Chondrocyte (in vitro differentiated cells): ENCODE measurements at regions not wholly inside any gene's neighbourhood (a gene's known extent, or its start where the extent isn't known, plus 50 kb on each side); places are given as distances from the start of the nearest gene placed in this dataset.

ENCODE experiments used
- DNase-seq: peaks from one replicate; pipeline ENCODE4 v3.0.0; 2021; ENCODE audit warnings: mixed read lengths, low spot score
- H3K27ac Mint-ChIP-seq: one replicate; pipeline ENCODE4 v1.8.0; 2021; ENCODE audit warnings: mild to moderate bottlenecking, moderate library complexity, mixed read lengths; ENCODE audit not compliant: unreplicated experiment
- H3K27me3 Mint-ChIP-seq: 2 replicates; pipeline ENCODE4 v1.8.0; 2021; ENCODE audit warnings: low read depth, mixed read lengths
- H3K36me3 Mint-ChIP-seq: 2 replicates; pipeline ENCODE4 v1.8.0; 2021; ENCODE audit warnings: low read depth, mixed read lengths
- H3K4me1 Mint-ChIP-seq: 2 replicates; pipeline ENCODE4 v1.8.0; 2021; ENCODE audit warnings: low read depth, mild to moderate bottlenecking, mixed read lengths
- H3K4me3 Mint-ChIP-seq: one replicate; pipeline ENCODE4 v1.8.0; 2021; ENCODE audit warnings: mild to moderate bottlenecking, moderate library complexity, mixed read lengths; ENCODE audit not compliant: unreplicated experiment
- H3K9me3 Mint-ChIP-seq: 2 replicates; pipeline ENCODE4 v1.8.0; 2021; ENCODE audit warnings: low read depth, mixed read lengths
- TF ChIP-seq, protein P1 (sequence below): fragments of 200-600 bp; sonication (generic); IDR thresholded peaks from 2 replicates; pipeline ENCODE4 v1.5.0; 2021; ENCODE audit warnings: antibody characterized with exemption, mild to moderate bottlenecking, moderate library complexity

GRCh38 chr5:93894601-93895354 is 153.4 kb upstream of the POU5F2 start:
- no peaks in the 10 kb centered on the region for H3K9me3 Mint-ChIP-seq
- no peak overlapping the region for H3K4me3 Mint-ChIP-seq
- DNase-seq: no peak
- H3K4me1 Mint-ChIP-seq: peaks cover 10% of the 10 kb centered on the region
- H3K27me3 Mint-ChIP-seq: no peaks in the 10 kb centered on the region
- H3K36me3 Mint-ChIP-seq: no peaks in the 10 kb centered on the region
- no peak overlapping the region for H3K27ac Mint-ChIP-seq
- TF ChIP-seq, protein P1, sequence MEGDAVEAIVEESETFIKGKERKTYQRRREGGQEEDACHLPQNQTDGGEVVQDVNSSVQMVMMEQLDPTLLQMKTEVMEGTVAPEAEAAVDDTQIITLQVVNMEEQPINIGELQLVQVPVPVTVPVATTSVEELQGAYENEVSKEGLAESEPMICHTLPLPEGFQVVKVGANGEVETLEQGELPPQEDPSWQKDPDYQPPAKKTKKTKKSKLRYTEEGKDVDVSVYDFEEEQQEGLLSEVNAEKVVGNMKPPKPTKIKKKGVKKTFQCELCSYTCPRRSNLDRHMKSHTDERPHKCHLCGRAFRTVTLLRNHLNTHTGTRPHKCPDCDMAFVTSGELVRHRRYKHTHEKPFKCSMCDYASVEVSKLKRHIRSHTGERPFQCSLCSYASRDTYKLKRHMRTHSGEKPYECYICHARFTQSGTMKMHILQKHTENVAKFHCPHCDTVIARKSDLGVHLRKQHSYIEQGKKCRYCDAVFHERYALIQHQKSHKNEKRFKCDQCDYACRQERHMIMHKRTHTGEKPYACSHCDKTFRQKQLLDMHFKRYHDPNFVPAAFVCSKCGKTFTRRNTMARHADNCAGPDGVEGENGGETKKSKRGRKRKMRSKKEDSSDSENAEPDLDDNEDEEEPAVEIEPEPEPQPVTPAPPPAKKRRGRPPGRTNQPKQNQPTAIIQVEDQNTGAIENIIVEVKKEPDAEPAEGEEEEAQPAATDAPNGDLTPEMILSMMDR: peak; percentile 79

DNA sequence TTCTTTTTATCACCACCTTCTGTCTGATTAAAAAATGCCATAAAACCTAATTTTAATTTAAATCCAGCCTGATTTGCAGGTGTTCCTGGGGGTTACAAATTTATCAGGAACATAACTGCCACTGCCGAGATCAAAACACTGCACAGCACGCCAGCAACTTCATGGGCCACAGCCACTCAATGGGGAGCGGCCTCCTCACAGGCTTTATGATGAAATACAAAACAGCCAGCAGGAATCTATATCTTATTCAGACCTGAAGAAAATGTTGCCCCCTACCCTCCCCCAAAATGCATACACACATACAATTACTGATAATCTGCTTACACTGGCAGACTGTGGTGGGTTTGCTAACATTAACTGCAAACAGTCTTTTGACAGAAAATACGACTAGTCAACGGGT is 151.7 kb upstream of the POU5F2 start:
- no peaks in the 10 kb centered on the region for H3K27me3 Mint-ChIP-seq
- DNase-seq: no peak
- H3K4me3 Mint-ChIP-seq: no peak overlapping the region
- peaks cover 10% of the 10 kb centered on the region for H3K4me1 Mint-ChIP-seq
- TF ChIP-seq, protein P1: no peak
- no peaks in the 10 kb centered on the region for H3K9me3 Mint-ChIP-seq
- H3K36me3 Mint-ChIP-seq: no peaks in the 10 kb centered on the region
- H3K27ac Mint-ChIP-seq: no peak overlapping the region

- Mint-ChIP-seq H3K4me1 (peaks cover 10% of the 10 kb centered on the region), H3K36me3 (no peaks in the 10 kb centered on the region), H3K4me3 (no peak overlapping the region), H3K27ac (no peak overlapping the region), H3K9me3 (no peaks in the 10 kb centered on the region), H3K27me3 (no peaks in the 10 kb centered on the region)
- DNase-seq: no peak
- TF ChIP-seq, protein P1: no peak
These were observed 151.1 kb upstream of the POU5F2 start for GRCh38 chr5:93892481-93892880.

- TF ChIP-seq, protein P1: no peak
- DNase-seq: no peak
- H3K4me3 Mint-ChIP-seq: no peak overlapping the region
- no peaks in the 10 kb centered on the region for H3K9me3 Mint-ChIP-seq
- peaks cover 13% of the 10 kb centered on the region for H3K4me1 Mint-ChIP-seq
- H3K36me3 Mint-ChIP-seq: no peaks in the 10 kb centered on the region
- H3K27me3 Mint-ChIP-seq: no peaks in the 10 kb centered on the region
- H3K27ac Mint-ChIP-seq: peak overlapping the region; percentile 3
These were observed 150.4 kb upstream of the POU5F2 start for GRCh38 chr5:93891491-93892480.

DNA sequence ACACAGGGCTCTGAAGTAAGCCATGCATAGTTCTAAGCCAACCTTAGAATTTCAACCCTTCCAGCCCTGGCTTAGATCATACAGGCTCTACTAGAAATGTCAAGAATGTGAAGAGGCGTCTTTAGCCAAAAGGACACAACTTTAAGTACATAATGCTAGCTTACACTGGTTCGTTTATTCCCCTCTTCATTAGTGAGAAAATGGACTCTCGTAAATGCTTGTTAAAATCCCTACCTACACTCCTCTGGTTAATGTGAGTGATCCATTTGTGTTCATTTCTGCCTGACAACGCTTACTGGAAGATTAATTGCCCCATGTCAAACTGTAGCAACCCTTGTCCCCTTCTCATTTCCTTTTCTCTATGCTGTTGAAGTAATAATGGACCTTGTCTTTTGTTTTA is 149.3 kb upstream of the POU5F2 start:
- no peaks in the 10 kb centered on the region for H3K36me3 Mint-ChIP-seq
- TF ChIP-seq, protein P1: no peak
- H3K4me1 Mint-ChIP-seq: peaks cover 25% of the 10 kb centered on the region
- DNase-seq: no peak
- no peaks in the 10 kb centered on the region for H3K27me3 Mint-ChIP-seq
- no peaks in the 10 kb centered on the region for H3K9me3 Mint-ChIP-seq
- H3K27ac Mint-ChIP-seq: no peak overlapping the region
- H3K4me3 Mint-ChIP-seq: no peak overlapping the region
